ENCODE measurements at regions not wholly inside any gene's neighbourhood (a gene's known extent, or its start where the extent isn't known, plus 50 kb on each side); places are given as distances from the start of the nearest gene placed in this dataset.

- no peak for DNase-seq (ENCODE audit: low read depth in 2 of 2)
Observed at GRCh38 chr17:79174905-79175856, 100.6 kb downstream of the ENGASE start.

GRCh38 chr17:79174193-79174765 lies 99.7 kb downstream of the ENGASE start:
- DNase-seq (ENCODE audit: low read depth in 2 of 2) = no peak

GRCh38 chr17:79171188-79171587 lies 96.6 kb downstream of the ENGASE start:
- no peak for DNase-seq (ENCODE audit: low read depth in 2 of 2)

- DNase-seq (ENCODE audit: low read depth in 2 of 2) = no peak
Observed at GRCh38 chr17:79169861-79170260, 95.2 kb downstream of the ENGASE start.

GRCh38 chr17:79169366-79169765 lies 94.7 kb downstream of the ENGASE start:
- DNase-seq (ENCODE audit: low read depth in 2 of 2) = no peak

- no peak for DNase-seq (ENCODE audit: low read depth in 2 of 2)
Observed at GRCh38 chr17:79168486-79169055, 93.9 kb downstream of the ENGASE start.

GRCh38 chr17:79167486-79167885 lies 92.9 kb downstream of the ENGASE start:
- DNase-seq (ENCODE audit: low read depth in 2 of 2) = no peak

- no peak for DNase-seq (ENCODE audit: low read depth in 2 of 2)
Observed at GRCh38 chr17:79165756-79166473, 91.3 kb downstream of the ENGASE start.

GRCh38 chr17:79164913-79165695 lies 90.5 kb downstream of the ENGASE start:
- DNase-seq (ENCODE audit: low read depth in 2 of 2) = no peak

- no peak for DNase-seq (ENCODE audit: low read depth in 2 of 2)
Observed at GRCh38 chr17:79164408-79164807, 89.8 kb downstream of the ENGASE start.

GRCh38 chr17:79163071-79163470 lies 88.4 kb downstream of the ENGASE start:
- no peak for DNase-seq (ENCODE audit: low read depth in 2 of 2)

GRCh38 chr17:79162012-79162963 lies 87.7 kb downstream of the ENGASE start:
- DNase-seq (ENCODE audit: low read depth in 2 of 2) = no peak

- no peak for DNase-seq (ENCODE audit: low read depth in 2 of 2)
Observed at GRCh38 chr17:79160980-79161636, 86.5 kb downstream of the ENGASE start.

- DNase-seq (ENCODE audit: low read depth in 2 of 2) = no peak
Observed at GRCh38 chr17:79159926-79160325, 85.3 kb downstream of the ENGASE start.

- no peak for DNase-seq (ENCODE audit: low read depth in 2 of 2)
Observed at GRCh38 chr17:79159471-79159870, 84.8 kb downstream of the ENGASE start.

- DNase-seq (ENCODE audit: low read depth in 2 of 2) = no peak
Observed at GRCh38 chr17:79156463-79157095, 82.0 kb downstream of the ENGASE start.

GRCh38 chr17:79155701-79156100 lies 81.1 kb downstream of the ENGASE start:
- no peak for DNase-seq (ENCODE audit: low read depth in 2 of 2)

- DNase-seq (ENCODE audit: low read depth in 2 of 2) = no peak
Observed at GRCh38 chr17:79154951-79155585, 80.4 kb downstream of the ENGASE start.

- no peak for DNase-seq (ENCODE audit: low read depth in 2 of 2)
Observed at GRCh38 chr17:79154446-79154845, 79.8 kb downstream of the ENGASE start.
